K562 (cell line): ENCODE measurements at regions not wholly inside any gene's neighbourhood (a gene's known extent, or its start where the extent isn't known, plus 50 kb on each side); places are given as distances from the start of the nearest gene placed in this dataset.

Experiments
- ATF1 ChIP-seq, 2 experiments: fragments of 450-650 bp in 1 of 2; IDR thresholded peaks; 2 replicates each; pipeline ENCODE4 v1.6.1; 2016; ENCODE audit warnings: missing compliant biosample characterization in 1 of 2, missing genetic modification characterization in 1 of 2
- BDP1 ChIP-seq: IDR thresholded peaks from 3 replicates; pipeline ENCODE4 v1.6.1; 2011; ENCODE audit not compliant: insufficient read length, insufficient read depth
- BRCA1 ChIP-seq, 2 experiments: fragments of 450-650 bp in 1 of 2; sonication (generic) in 1 of 2; formaldehyde crosslinking in 1 of 2; IDR thresholded peaks; 2 replicates each; pipeline versions ENCODE4 v1.5.0 to v1.6.1; 2017 to 2020; ENCODE audit warnings: mild to moderate bottlenecking in 1 of 2, missing genetic modification reagents in 1 of 2
- COPS2 ChIP-seq: fragments of 450-650 bp; conservative IDR thresholded peaks from 2 replicates; pipeline ENCODE4 v1.6.1; 2016; ENCODE audit warnings: mild to moderate bottlenecking, moderate library complexity
- CTBP1 ChIP-seq: fragments of 450-650 bp; IDR thresholded peaks from 2 replicates; pipeline ENCODE4 v1.6.1; 2016; ENCODE audit warnings: borderline replicate concordance
- DACH1 ChIP-seq: fragments of 450-650 bp; IDR thresholded peaks from 2 replicates; pipeline ENCODE4 v1.6.1; 2018; ENCODE audit not compliant: partially characterized antibody
- ELF1 ChIP-seq: fragments of 200-800 bp; sonication (Bioruptor generic); IDR thresholded peaks from 2 replicates; pipeline ENCODE4 v1.6.1; 2016; ENCODE audit warnings: missing genetic modification characterization, missing compliant biosample characterization
- GTF2F1 ChIP-seq: IDR thresholded peaks from 2 replicates; pipeline ENCODE4 v1.6.1; 2011; ENCODE audit warnings: low read depth, low read length, improper control_type of control experiment
- HDAC2 ChIP-seq: fragments of 450-650 bp; IDR thresholded peaks from 2 replicates; pipeline ENCODE4 v1.6.1; 2016; ENCODE audit warnings: mild to moderate bottlenecking
- MTA3 ChIP-seq: fragments of 450-650 bp; formaldehyde crosslinking; IDR thresholded peaks from 2 replicates; pipeline ENCODE4 v1.6.1; 2017; ENCODE audit warnings: mild to moderate bottlenecking, borderline replicate concordance
- PHF8 ChIP-seq: fragments of 200-600 bp; sonication (generic); IDR thresholded peaks from 2 replicates; pipeline ENCODE4 v1.6.1; 2012; ENCODE audit warnings: mixed run types, mild to moderate bottlenecking, inconsistent platforms, low read length, moderate library complexity, borderline replicate concordance
- RBM14 ChIP-seq: fragments of 200-400 bp; formaldehyde crosslinking; IDR thresholded peaks from 2 replicates; pipeline ENCODE4 v1.6.1; 2018; ENCODE audit warnings: low read depth, mild to moderate bottlenecking, low read length, moderate library complexity, borderline replicate concordance; ENCODE audit not compliant: insufficient read depth
- RCOR1 ChIP-seq, 2 experiments: IDR thresholded peaks; 2 replicates each; pipeline ENCODE4 v1.6.1; 2012; ENCODE audit warnings: low read depth in 2 of 2, low read length in 2 of 2, borderline replicate concordance in 1 of 2, improper control_type of control experiment in 1 of 2
- SLC30A9 ChIP-seq: fragments of 250-450 bp; sonication (Bioruptor Pico); IDR thresholded peaks from 2 replicates; pipeline ENCODE4 v1.8.0; 2022; ENCODE audit warnings: mild to moderate bottlenecking, moderate library complexity
- SREBF2 ChIP-seq: sonication (generic); formaldehyde crosslinking; IDR thresholded peaks from 2 replicates; pipeline ENCODE4 v1.4.0; 2020; ENCODE audit warnings: mild to moderate bottlenecking, missing genetic modification reagents
- TAL1 ChIP-seq: fragments of 450-650 bp; IDR thresholded peaks from 2 replicates; pipeline ENCODE4 v1.6.1; 2016; ENCODE audit warnings: mild to moderate bottlenecking
- TCF3 ChIP-seq: sonication (generic); formaldehyde crosslinking; IDR thresholded peaks from 2 replicates; pipeline ENCODE4 v1.4.0; 2020; ENCODE audit warnings: mild to moderate bottlenecking, missing genetic modification reagents
- TEAD1 ChIP-seq, 2 experiments: fragments of 450-650 bp in 1 of 2; sonication (generic) in 1 of 2; formaldehyde crosslinking; IDR thresholded peaks; 2 replicates each; pipeline versions ENCODE4 v1.4.0 to v1.8.0; 2020 to 2022; ENCODE audit warnings: mild to moderate bottlenecking in 2 of 2, missing genetic modification reagents in 1 of 2
- USF2 ChIP-seq: sonication (generic); formaldehyde crosslinking; IDR thresholded peaks from 2 replicates; pipeline ENCODE4 v1.5.0; 2020; ENCODE audit warnings: missing genetic modification reagents
- ZBTB26 ChIP-seq: fragments of 450-650 bp; formaldehyde crosslinking; IDR thresholded peaks from 2 replicates; pipeline ENCODE4 v1.4.0; 2022; ENCODE audit warnings: missing genetic modification characterization
- ZNF146 ChIP-seq: IDR thresholded peaks from one replicate; pipeline ENCODE4 v1.6.1; 2018; ENCODE audit warnings: missing compliant biosample characterization; ENCODE audit not compliant: unreplicated experiment
- ZNF3 ChIP-seq: fragments of 250-450 bp; sonication (Bioruptor Pico); IDR thresholded peaks from 2 replicates; pipeline ENCODE4 v1.5.0; 2021; ENCODE audit warnings: mild to moderate bottlenecking, moderate library complexity
- ZNF668 ChIP-seq: fragments of 250-450 bp; sonication (Bioruptor Pico); IDR thresholded peaks from 2 replicates; pipeline ENCODE4 v1.8.0; 2022; ENCODE audit warnings: mild to moderate bottlenecking, inconsistent platforms
- ZNF717 ChIP-seq: fragments of 250-450 bp; sonication (Bioruptor Pico); IDR thresholded peaks from 2 replicates; pipeline ENCODE4 v1.5.0; 2021
- ZNF780A ChIP-seq: fragments of 250-450 bp; sonication (Bioruptor Pico); IDR thresholded peaks from 2 replicates; pipeline ENCODE4 v1.5.0; 2021; ENCODE audit warnings: mild to moderate bottlenecking
- TF ChIP-seq, protein P1 (sequence below), 3 experiments: fragments of 200-800 bp in 1 of 3; sonication (Bioruptor generic) in 1 of 3; sonication (generic) in 1 of 3; formaldehyde crosslinking in 1 of 3; IDR thresholded peaks; 2 replicates each; pipeline versions ENCODE4 v1.6.1 to v1.8.0; 2016 to 2022; ENCODE audit warnings: mild to moderate bottlenecking in 2 of 3, missing compliant biosample characterization in 2 of 3, missing genetic modification characterization in 2 of 3, missing genetic modification reagents in 1 of 3
- TF ChIP-seq, protein P2 (sequence below): sonication (generic); IDR thresholded peaks from 2 replicates; pipeline ENCODE4 v1.6.1; 2016

- TF ChIP-seq, protein P1, sequence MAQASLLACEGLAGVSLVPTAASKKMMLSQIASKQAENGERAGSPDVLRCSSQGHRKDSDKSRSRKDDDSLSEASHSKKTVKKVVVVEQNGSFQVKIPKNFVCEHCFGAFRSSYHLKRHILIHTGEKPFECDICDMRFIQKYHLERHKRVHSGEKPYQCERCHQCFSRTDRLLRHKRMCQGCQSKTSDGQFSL (CRISPR knock-in tag; IDR thresholded peaks at IDR 0.05) = no peak
- TF ChIP-seq, protein P1 (tag; IDR thresholded peaks at IDR 0.05) = no peak
- no peak for TF ChIP-seq TEAD1 (CRISPR knock-in tag; IDR thresholded peaks at IDR 0.05)
- TF ChIP-seq ELF1 (tag) = no peak
- no peak for TF ChIP-seq COPS2
- TF ChIP-seq MTA3 = no peak; the same call in 1 of the 2 replicates
- TF ChIP-seq TAL1 = no peak
- no peak for TF ChIP-seq ZBTB26
- TF ChIP-seq ZNF146 = no peak
- 0 out of 2 replicates have a peak, but pooled peaks have one; percentile 17 for TF ChIP-seq USF2 (CRISPR knock-in tag)
- no peak for TF ChIP-seq GTF2F1
- TF ChIP-seq DACH1 = peak; percentile 13
- no peak for TF ChIP-seq ZNF717 (CRISPR knock-in tag)
- TF ChIP-seq ATF1 (CRISPR knock-in tag; IDR thresholded peaks at IDR 0.05) = no peak
- TF ChIP-seq ATF1 (tag; IDR thresholded peaks at IDR 0.05) = no peak
- TF ChIP-seq TCF3 (CRISPR knock-in tag) = no peak
- TF ChIP-seq RCOR1 (IDR thresholded peaks at IDR 0.05; ENCODE audit: borderline replicate concordance in 1 of 2, low read depth in 2 of 2, low read length in 2 of 2) = 0 out of 4 replicates have a peak, but pooled peaks of 1 of the 2 experiments have one; percentile 14
- TF ChIP-seq RBM14 = no peak
- TF ChIP-seq ZNF3 = no peak
- no peak for TF ChIP-seq HDAC2
- TF ChIP-seq ZNF668 (CRISPR knock-in tag) = no peak
- TF ChIP-seq CTBP1 = peak; percentile 78
- no peak for TF ChIP-seq ZNF780A
- TF ChIP-seq, protein P2, sequence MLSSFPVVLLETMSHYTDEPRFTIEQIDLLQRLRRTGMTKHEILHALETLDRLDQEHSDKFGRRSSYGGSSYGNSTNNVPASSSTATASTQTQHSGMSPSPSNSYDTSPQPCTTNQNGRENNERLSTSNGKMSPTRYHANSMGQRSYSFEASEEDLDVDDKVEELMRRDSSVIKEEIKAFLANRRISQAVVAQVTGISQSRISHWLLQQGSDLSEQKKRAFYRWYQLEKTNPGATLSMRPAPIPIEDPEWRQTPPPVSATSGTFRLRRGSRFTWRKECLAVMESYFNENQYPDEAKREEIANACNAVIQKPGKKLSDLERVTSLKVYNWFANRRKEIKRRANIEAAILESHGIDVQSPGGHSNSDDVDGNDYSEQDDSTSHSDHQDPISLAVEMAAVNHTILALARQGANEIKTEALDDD = peak; percentile 37; the same call in 1 of the 2 replicates
- TF ChIP-seq SLC30A9 (CRISPR knock-in tag) = no peak
- no peak for TF ChIP-seq BRCA1 (IDR thresholded peaks at IDR 0.05)
- no peak for TF ChIP-seq BRCA1 (CRISPR knock-in tag; IDR thresholded peaks at IDR 0.05)
- TF ChIP-seq BDP1 = no peak
- no peak for TF ChIP-seq SREBF2 (CRISPR knock-in tag)
- TF ChIP-seq PHF8 = peak; percentile 24; the same call in 1 of the 2 replicates
These were observed 127.5 kb downstream of the BDH1 start (continued) for GRCh38 chr3:197428117-197428801.
